Neuronal stem cell (in vitro differentiated cells): ENCODE measurements at regions not wholly inside any gene's neighbourhood (a gene's known extent, or its start where the extent isn't known, plus 50 kb on each side); places are given as distances from the start of the nearest gene placed in this dataset.

Experiments
- DNase-seq: peaks from one replicate; pipeline ENCODE4 v3.0.0-alpha.2; 2013; ENCODE audit warnings: low spot score
- H2AFZ ChIP-seq: one replicate; pipeline ENCODE4 v1.6.1; 2013; ENCODE audit warnings: mild to moderate bottlenecking, low read length, inconsistent platforms
- H2AK5ac ChIP-seq: 2 replicates; pipeline ENCODE4 v1.6.1; 2013; ENCODE audit warnings: low read depth, mild to moderate bottlenecking, inconsistent platforms, low read length, moderate library complexity, mixed read lengths
- H2BK120ac ChIP-seq: 2 replicates; pipeline ENCODE4 v1.6.1; 2013; ENCODE audit warnings: low read depth, mild to moderate bottlenecking, inconsistent platforms, low read length, moderate library complexity, mixed read lengths
- H2BK12ac ChIP-seq: one replicate; pipeline ENCODE4 v1.6.1; 2013; ENCODE audit warnings: low read length, inconsistent platforms
- H2BK15ac ChIP-seq: 2 replicates; pipeline ENCODE4 v1.6.1; 2013; ENCODE audit warnings: mild to moderate bottlenecking, low read length, inconsistent platforms, mixed read lengths
- H2BK5ac ChIP-seq: one replicate; pipeline ENCODE4 v1.6.1; 2013; ENCODE audit warnings: inconsistent platforms, mild to moderate bottlenecking, low read length, moderate library complexity
- H3K14ac ChIP-seq: one replicate; pipeline ENCODE4 v1.6.1; 2013; ENCODE audit warnings: low read length, inconsistent platforms
- H3K18ac ChIP-seq: 2 replicates; pipeline ENCODE4 v1.6.1; 2013; ENCODE audit warnings: low read length, inconsistent platforms
- H3K23ac ChIP-seq: 2 replicates; pipeline ENCODE4 v1.6.1; 2013; ENCODE audit warnings: low read depth, mild to moderate bottlenecking, mixed read lengths, low read length, inconsistent platforms; ENCODE audit not compliant: poor library complexity
- H3K27ac ChIP-seq: replicated peaks from 3 replicates; pipeline ENCODE4 v1.5.1; 2013; ENCODE audit warnings: low read length, inconsistent platforms
- H3K27me3 ChIP-seq, 3 experiments: 2 replicates each; pipeline ENCODE4 v1.6.1; 2013; ENCODE audit warnings: low read length in 3 of 3, mild to moderate bottlenecking in 2 of 3, inconsistent platforms in 1 of 3, low read depth in 1 of 3, mixed read lengths in 1 of 3, moderate library complexity in 1 of 3; ENCODE audit not compliant: control insufficient read depth in 3 of 3, insufficient read depth in 3 of 3
- H3K36me3 ChIP-seq, 2 donors: replicated peaks in 1 of 2; 2 replicates each; pipeline ENCODE4 v1.6.1; 2013; ENCODE audit warnings: low read length in 2 of 2; ENCODE audit not compliant: control insufficient read depth in 2 of 2, insufficient read depth in 2 of 2
- H3K4ac ChIP-seq: 2 replicates; pipeline ENCODE4 v1.6.1; 2013; ENCODE audit warnings: inconsistent platforms, mild to moderate bottlenecking, low read length, moderate library complexity
- H3K4me1 ChIP-seq, 2 donors: 1 replicate in 1 of 2; 2 replicates in 1 of 2; pipeline ENCODE4 v1.6.1; 2013; ENCODE audit warnings: low read length in 2 of 2, low read depth in 1 of 2; ENCODE audit not compliant: control insufficient read depth in 2 of 2, insufficient read depth in 1 of 2
- H3K4me2 ChIP-seq: one replicate; pipeline ENCODE4 v1.6.1; 2013; ENCODE audit warnings: mild to moderate bottlenecking, low read length, inconsistent platforms; ENCODE audit not compliant: insufficient read depth, poor library complexity, severe bottlenecking
- H3K4me3 ChIP-seq, 2 donors: 2 replicates each; pipeline ENCODE4 v1.5.1; 2013; ENCODE audit warnings: low read length in 2 of 2, mild to moderate bottlenecking in 2 of 2, inconsistent platforms in 1 of 2, moderate library complexity in 1 of 2
- H3K79me1 ChIP-seq: one replicate; pipeline ENCODE4 v1.6.1; 2013; ENCODE audit warnings: low read depth, mild to moderate bottlenecking, inconsistent platforms, low read length, moderate library complexity
- H3K9ac ChIP-seq: one replicate; pipeline ENCODE4 v1.6.1; 2013; ENCODE audit warnings: mild to moderate bottlenecking, low read depth, low read length, inconsistent platforms; ENCODE audit not compliant: poor library complexity
- H3K9me3 ChIP-seq, 2 donors: replicated peaks in 1 of 2; 2 replicates each; pipeline versions ENCODE3 to v1.6.1; 2013; ENCODE audit warnings: low read length in 2 of 2, mild to moderate bottlenecking in 2 of 2, inconsistent platforms in 1 of 2, low read depth in 1 of 2, mixed read lengths in 1 of 2, moderate library complexity in 1 of 2; ENCODE audit not compliant: control insufficient read depth in 2 of 2, insufficient read depth in 1 of 2
- H4K8ac ChIP-seq: one replicate; pipeline ENCODE4 v1.6.1; 2013; ENCODE audit warnings: low read depth, mild to moderate bottlenecking, inconsistent platforms, low read length, moderate library complexity
- H4K91ac ChIP-seq: one replicate; pipeline ENCODE4 v1.6.1; 2013; ENCODE audit warnings: low read length, low read depth, mild to moderate bottlenecking, inconsistent platforms; ENCODE audit not compliant: poor library complexity
- WGBS, 2 donors: extraction: QIAGEN DNeasy Blood & Tissue Kit; methylation state at CpG; one replicate each; pipeline ENCODE4 v1.1.7; 2013; ENCODE audit warnings: missing lambda C conversion rate in 2 of 2, mixed read lengths in 1 of 2; ENCODE audit not compliant: insufficient read length in 2 of 2, insufficient replicate concordance in 1 of 2; ENCODE audit errors: extremely low coverage in 2 of 2; 5-methylcytosine and 5-hydroxymethylcytosine counted together

DNA sequence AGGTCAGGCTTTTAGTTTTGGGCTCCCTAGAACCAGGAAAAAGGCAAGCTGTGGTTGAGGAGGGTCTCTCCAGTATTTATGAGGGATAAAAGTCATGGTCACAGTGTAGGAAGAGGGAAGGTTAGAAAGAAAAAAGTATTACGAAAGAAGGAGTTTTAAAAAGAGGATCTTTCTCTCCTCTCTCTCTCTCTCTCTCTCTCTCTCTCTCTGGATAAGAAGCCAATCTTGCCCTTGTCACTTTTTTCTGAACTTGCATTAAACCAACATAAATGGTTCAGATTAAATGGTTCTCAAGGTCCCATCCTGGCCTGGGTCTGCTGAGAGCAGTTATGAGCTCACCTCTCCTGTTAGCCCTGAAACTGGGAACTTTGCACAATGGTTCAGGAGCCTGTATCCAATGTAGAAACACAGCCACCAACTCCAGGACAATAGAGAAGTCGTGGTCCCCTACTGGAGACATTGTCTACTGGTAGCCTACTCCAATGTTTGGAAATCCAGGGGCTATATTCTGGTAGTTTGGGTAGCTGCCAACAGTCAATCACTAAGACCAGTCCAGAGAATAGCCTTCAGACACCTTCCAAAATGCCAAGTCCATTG lies 131.9 kb downstream of the DAD1 start:
- Histone ChIP-seq H2BK120ac (no peak overlapping the region), H3K79me1 (no peaks in the 10 kb centered on the region), H3K18ac (no peak overlapping the region), H3K9ac (no peak overlapping the region), H4K91ac (no peak overlapping the region), H3K14ac (no peak overlapping the region), H4K8ac (no peak overlapping the region), H3K36me3 (no peaks in the 10 kb centered on the region), H2BK15ac (no peak overlapping the region), H3K4ac (no peak overlapping the region), H3K27ac (no peak overlapping the region), H3K4me3 (no peak overlapping the region), H3K27me3 (no peaks in the 10 kb centered on the region), H2AFZ (no peak overlapping the region), H2BK5ac (no peak overlapping the region), H3K4me1 (peaks cover 0 to 2% of the 10 kb centered on the region in 2 donors), H3K23ac (no peak overlapping the region), H2AK5ac (no peak overlapping the region), H3K9me3 (no peaks in the 10 kb centered on the region), H2BK12ac (no peak overlapping the region), H3K4me2 (no peak overlapping the region)
- DNase-seq = no peak
- 100% methylated on average over 1 of the region's 2 CpGs; no CpG with 5 or more reads in 1 of the 2 donors for WGBS, 2 donors

DNA sequence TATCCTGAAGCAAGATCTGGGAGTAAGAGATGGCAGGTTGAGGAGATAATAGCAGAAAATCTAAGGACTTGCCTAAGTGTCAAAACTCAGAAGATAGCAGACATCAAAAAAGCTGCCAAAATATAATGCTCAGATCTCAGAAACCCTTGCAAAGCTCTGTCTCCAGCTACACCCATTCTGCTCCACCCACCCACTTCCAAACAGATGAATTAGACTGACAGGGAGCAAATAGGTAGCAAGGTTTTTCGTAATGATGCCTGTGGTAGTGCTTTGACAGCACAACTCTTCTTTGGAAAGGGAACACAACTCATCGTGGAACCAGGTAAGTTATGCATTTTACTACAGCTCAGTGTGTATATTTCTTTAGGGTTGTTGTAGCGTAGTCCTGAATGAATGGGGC lies 132.6 kb downstream of the DAD1 start:
- Histone ChIP-seq H3K14ac (no peak overlapping the region), H3K36me3 (no peaks in the 10 kb centered on the region), H4K8ac (no peak overlapping the region), H2AFZ (no peak overlapping the region), H3K4ac (no peak overlapping the region), H2BK5ac (no peak overlapping the region), H3K27me3 (no peaks in the 10 kb centered on the region), H3K9ac (no peak overlapping the region), H2BK120ac (no peak overlapping the region), H3K18ac (no peak overlapping the region), H2AK5ac (no peak overlapping the region), H4K91ac (no peak overlapping the region), H3K4me3 (no peak overlapping the region), H3K23ac (no peak overlapping the region), H3K79me1 (no peaks in the 10 kb centered on the region), H2BK15ac (no peak overlapping the region), H3K4me2 (no peak overlapping the region), H3K27ac (no peak overlapping the region), H3K9me3 (no peaks in the 10 kb centered on the region), H3K4me1 (peaks cover 0 to 2% of the 10 kb centered on the region in 2 donors), H2BK12ac (no peak overlapping the region)
- no peak for DNase-seq
- WGBS, 2 donors = no CpG with 5 or more reads among the region's 3 CpGs

- no peak overlapping the region for H3K4me2 ChIP-seq
- H3K79me1 ChIP-seq = no peaks in the 10 kb centered on the region
- no peak overlapping the region for H4K8ac ChIP-seq
- H3K23ac ChIP-seq = no peak overlapping the region
- H2AFZ ChIP-seq = no peak overlapping the region
- no peak overlapping the region for H3K4me3 ChIP-seq
- no peak overlapping the region for H3K9ac ChIP-seq
- WGBS, 2 donors = no CpG with 5 or more reads among the region's 4 CpGs
- H3K27me3 ChIP-seq = no peaks in the 10 kb centered on the region
- peaks cover 0 to under 1% of the 10 kb centered on the region in 2 donors for H3K9me3 ChIP-seq
- no peak overlapping the region for H4K91ac ChIP-seq
- H2AK5ac ChIP-seq = no peak overlapping the region
- H2BK12ac ChIP-seq = no peak overlapping the region
- no peak overlapping the region for H2BK5ac ChIP-seq
- H2BK120ac ChIP-seq = no peak overlapping the region
- no peak overlapping the region for H3K4ac ChIP-seq
- H3K36me3 ChIP-seq = no peaks in the 10 kb centered on the region
- H3K18ac ChIP-seq = no peak overlapping the region
- no peak overlapping the region for H3K14ac ChIP-seq
- H3K4me1 ChIP-seq = peaks cover 0 to 8% of the 10 kb centered on the region in 2 donors
- no peak overlapping the region for H3K27ac ChIP-seq
- H2BK15ac ChIP-seq = no peak overlapping the region
- DNase-seq = no peak
Observed at GRCh38 chr14:22452330-22452729, 136.7 kb downstream of the DAD1 start.

DNA sequence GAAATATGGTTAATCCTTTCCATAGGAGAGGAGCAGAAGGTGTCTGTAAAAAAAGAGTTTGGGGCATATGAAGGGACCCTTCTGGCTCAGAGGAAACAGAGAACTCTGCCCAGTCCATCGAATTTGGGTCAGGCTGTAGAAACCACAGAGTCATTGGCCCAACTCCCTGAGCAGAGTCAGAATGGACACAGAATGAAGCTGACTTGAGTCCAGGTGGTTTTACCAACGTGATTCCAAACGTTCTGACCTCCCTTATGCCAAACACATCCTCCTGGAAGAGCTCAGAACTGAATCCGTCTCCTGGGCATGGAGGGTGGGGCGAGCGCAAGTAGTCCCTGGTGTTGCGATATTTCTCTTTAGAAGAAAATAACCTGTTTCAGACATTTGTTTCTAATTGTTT lies 138.8 kb downstream of the DAD1 start:
- Histone ChIP-seq H3K4ac (no peak overlapping the region), H2AFZ (no peak overlapping the region), H2BK5ac (no peak overlapping the region), H3K79me1 (no peaks in the 10 kb centered on the region), H4K91ac (no peak overlapping the region), H3K4me3 (no peak overlapping the region), H3K4me2 (no peak overlapping the region), H2BK15ac (no peak overlapping the region), H3K27me3 (no peaks in the 10 kb centered on the region), H3K27ac (no peak overlapping the region), H3K4me1 (peaks cover 0 to 8% of the 10 kb centered on the region in 2 donors), H3K36me3 (no peaks in the 10 kb centered on the region), H3K14ac (no peak overlapping the region), H3K18ac (no peak overlapping the region), H2BK12ac (no peak overlapping the region), H3K9me3 (peaks cover 0 to 3% of the 10 kb centered on the region in 2 donors), H2BK120ac (no peak overlapping the region), H3K9ac (no peak overlapping the region), H3K23ac (no peak overlapping the region), H4K8ac (no peak overlapping the region), H2AK5ac (no peak overlapping the region)
- no CpG with 5 or more reads among the region's 7 CpGs for WGBS, 2 donors
- no peak for DNase-seq
